ENCODE measurements at regions not wholly inside any gene's neighbourhood (a gene's known extent, or its start where the extent isn't known, plus 50 kb on each side); places are given as distances from the start of the nearest gene placed in this dataset.
"Not testable (repeated sequence)": the region's sequence is repeated elsewhere in the genome, so short reads cannot be mapped to it uniquely, and the experiment has no call there.

DNA sequence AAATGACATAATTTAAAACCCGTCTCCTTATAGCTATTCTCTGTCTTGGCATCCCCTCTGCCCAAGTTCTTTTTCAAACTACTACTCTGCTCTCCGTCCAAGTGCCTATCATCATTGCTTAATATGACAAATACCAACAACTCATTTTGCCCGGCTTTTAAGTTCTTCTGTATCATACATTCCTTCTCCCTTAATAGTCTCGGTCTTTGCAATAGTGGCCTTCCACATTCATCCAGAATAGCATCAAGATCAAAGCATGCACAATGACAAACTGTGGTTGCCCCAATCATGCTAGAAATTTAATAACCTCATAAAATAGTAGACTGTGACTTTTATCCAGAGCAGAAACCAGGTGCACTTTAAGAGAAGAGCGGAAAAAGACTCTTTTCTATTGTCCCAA lies 198.9 kb downstream of the ETV1 start:
- H3K27me3 Mint-ChIP-seq, result no peaks in the 10 kb centered on the region
- no peak overlapping the region for H3K27ac Mint-ChIP-seq
- ATAC-seq, result no peak
- no peaks in the 10 kb centered on the region for H3K36me3 Mint-ChIP-seq
- no peak overlapping the region for H3K4me3 Mint-ChIP-seq
- no peaks in the 10 kb centered on the region for H3K9me3 Mint-ChIP-seq
- H3K4me1 Mint-ChIP-seq, result no peaks in the 10 kb centered on the region

DNA sequence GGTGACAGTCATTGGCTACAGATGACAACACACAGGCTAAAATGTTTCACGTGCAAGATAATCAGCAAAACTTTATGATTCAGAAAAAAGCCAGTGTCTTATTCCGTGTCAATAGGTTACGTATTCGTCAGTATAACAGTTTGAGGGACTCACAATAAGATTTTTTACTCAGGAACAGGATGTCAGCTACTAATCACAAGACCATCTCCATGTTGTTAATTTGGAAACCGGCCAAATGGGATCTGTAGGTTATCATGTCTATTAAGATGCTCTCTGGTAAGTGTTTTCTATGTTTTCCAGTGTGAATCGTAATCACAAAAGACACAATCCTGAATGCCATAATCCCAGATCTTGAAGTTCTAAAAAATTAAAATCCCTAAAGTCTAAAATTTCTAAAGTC lies 197.3 kb downstream of the ETV1 start:
- H3K4me3 Mint-ChIP-seq, result no peak overlapping the region
- H3K4me1 Mint-ChIP-seq, result no peaks in the 10 kb centered on the region
- no peak overlapping the region for H3K27ac Mint-ChIP-seq
- no peaks in the 10 kb centered on the region for H3K36me3 Mint-ChIP-seq
- no peaks in the 10 kb centered on the region for H3K9me3 Mint-ChIP-seq
- no peak for ATAC-seq
- no peaks in the 10 kb centered on the region for H3K27me3 Mint-ChIP-seq

DNA sequence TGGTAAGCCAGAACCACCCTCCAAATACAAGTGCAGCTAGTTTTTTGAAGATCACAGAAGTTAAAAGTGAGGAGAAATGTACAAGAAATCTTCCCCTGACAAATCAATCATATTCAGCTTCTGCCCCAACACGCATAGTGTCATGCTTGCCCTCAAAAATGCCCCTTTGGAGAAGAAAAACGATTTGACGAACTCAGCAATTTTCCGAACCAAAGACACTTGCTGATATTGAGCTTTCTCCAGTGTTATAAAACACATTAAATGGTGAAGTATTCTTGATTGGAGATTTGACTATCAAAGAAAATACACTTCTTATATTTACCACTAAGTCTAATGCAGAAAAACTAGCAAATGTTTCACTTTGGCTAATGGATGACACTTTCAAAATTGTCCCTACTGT lies 195.5 kb downstream of the ETV1 start:
- H3K9me3 Mint-ChIP-seq, result no peaks in the 10 kb centered on the region
- H3K4me1 Mint-ChIP-seq, result no peaks in the 10 kb centered on the region
- no peaks in the 10 kb centered on the region for H3K27me3 Mint-ChIP-seq
- no peak overlapping the region for H3K27ac Mint-ChIP-seq
- ATAC-seq, result no peak
- H3K36me3 Mint-ChIP-seq, result no peaks in the 10 kb centered on the region
- no peak overlapping the region for H3K4me3 Mint-ChIP-seq

- H3K4me3 Mint-ChIP-seq, result no peak overlapping the region
- H3K27ac Mint-ChIP-seq, result no peak overlapping the region
- no peaks in the 10 kb centered on the region for H3K27me3 Mint-ChIP-seq
- no peaks in the 10 kb centered on the region for H3K36me3 Mint-ChIP-seq
- H3K9me3 Mint-ChIP-seq, result no peaks in the 10 kb centered on the region
- no peak for ATAC-seq
- H3K4me1 Mint-ChIP-seq, result no peaks in the 10 kb centered on the region
These were observed 194.9 kb downstream of the ETV1 start for GRCh38 chr7:13794581-13794980.

GRCh38 chr7:13797545-13797944 lies 191.9 kb downstream of the ETV1 start:
- no peak overlapping the region for H3K4me3 Mint-ChIP-seq
- H3K36me3 Mint-ChIP-seq, result no peaks in the 10 kb centered on the region
- no peak for ATAC-seq
- no peaks in the 10 kb centered on the region for H3K9me3 Mint-ChIP-seq
- H3K4me1 Mint-ChIP-seq, result no peaks in the 10 kb centered on the region
- no peak overlapping the region for H3K27ac Mint-ChIP-seq
- no peaks in the 10 kb centered on the region for H3K27me3 Mint-ChIP-seq

GRCh38 chr7:13800694-13801448 lies 188.6 kb downstream of the ETV1 start:
- Mint-ChIP-seq H3K36me3 (no peaks in the 10 kb centered on the region), H3K4me1 (no peaks in the 10 kb centered on the region), H3K4me3 (no peak overlapping the region), H3K27ac (no peak overlapping the region), H3K9me3 (peaks cover 7% of the 10 kb centered on the region), H3K27me3 (no peaks in the 10 kb centered on the region)
- ATAC-seq, result no peak

DNA sequence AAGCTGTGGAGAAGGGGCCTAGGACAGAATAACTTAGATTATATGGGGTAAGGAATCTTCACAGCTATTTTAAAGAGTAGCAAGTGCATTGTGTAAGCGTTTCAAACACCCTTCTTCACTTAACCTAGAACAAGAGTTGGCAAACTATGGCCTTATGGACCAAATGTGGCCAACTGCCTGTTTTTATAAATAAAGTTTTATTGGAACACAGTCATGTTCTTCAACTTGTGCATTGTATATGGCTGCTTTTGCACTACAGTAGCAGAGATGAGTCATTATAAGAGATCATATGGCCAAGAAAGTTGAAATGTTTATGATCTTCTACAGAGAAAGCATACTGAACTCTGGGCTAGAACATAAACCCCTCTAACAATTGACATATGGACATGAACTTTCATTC lies 187.8 kb downstream of the ETV1 start:
- no peak overlapping the region for H3K4me3 Mint-ChIP-seq
- H3K27ac Mint-ChIP-seq, result no peak overlapping the region
- no peaks in the 10 kb centered on the region for H3K4me1 Mint-ChIP-seq
- H3K36me3 Mint-ChIP-seq, result no peaks in the 10 kb centered on the region
- H3K27me3 Mint-ChIP-seq, result no peaks in the 10 kb centered on the region
- peaks cover 7% of the 10 kb centered on the region for H3K9me3 Mint-ChIP-seq
- no peak for ATAC-seq

DNA sequence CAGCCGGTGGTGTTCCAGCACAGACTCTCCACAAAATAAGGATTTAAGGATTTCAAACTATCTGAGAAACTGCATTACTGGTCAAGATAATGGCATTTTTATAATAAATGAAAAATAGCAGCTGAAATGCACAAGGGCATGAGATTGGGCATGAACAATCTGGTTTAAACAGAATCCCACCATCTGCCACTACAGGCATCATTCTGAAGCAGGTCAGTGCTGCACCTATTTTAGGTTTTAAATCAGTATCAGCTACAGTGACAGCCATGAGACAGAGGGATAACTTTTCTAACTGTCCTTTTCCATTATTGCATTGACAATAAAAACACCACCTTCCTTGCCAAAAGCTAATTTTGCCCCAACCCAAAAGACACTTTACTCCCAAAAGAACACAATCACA lies 186.8 kb downstream of the ETV1 start:
- peaks cover 7% of the 10 kb centered on the region for H3K9me3 Mint-ChIP-seq
- H3K27me3 Mint-ChIP-seq, result no peaks in the 10 kb centered on the region
- no peak for ATAC-seq
- no peaks in the 10 kb centered on the region for H3K36me3 Mint-ChIP-seq
- no peak overlapping the region for H3K4me3 Mint-ChIP-seq
- H3K4me1 Mint-ChIP-seq, result no peaks in the 10 kb centered on the region
- no peak overlapping the region for H3K27ac Mint-ChIP-seq

- H3K27ac Mint-ChIP-seq, result no peak overlapping the region
- no peaks in the 10 kb centered on the region for H3K4me1 Mint-ChIP-seq
- H3K36me3 Mint-ChIP-seq, result no peaks in the 10 kb centered on the region
- no peak overlapping the region for H3K4me3 Mint-ChIP-seq
- H3K27me3 Mint-ChIP-seq, result no peaks in the 10 kb centered on the region
- peaks cover 7% of the 10 kb centered on the region for H3K9me3 Mint-ChIP-seq
- ATAC-seq, result no peak
These were observed 186.3 kb downstream of the ETV1 start for GRCh38 chr7:13803134-13803533.

GRCh38 chr7:13806089-13806867 lies 183.2 kb downstream of the ETV1 start:
- not testable (repeated sequence) for H3K4me1 Mint-ChIP-seq, ATAC-seq, H3K27me3 Mint-ChIP-seq, H3K36me3 Mint-ChIP-seq, H3K27ac Mint-ChIP-seq, H3K4me3 Mint-ChIP-seq
- peaks cover 10% of the 10 kb centered on the region for H3K9me3 Mint-ChIP-seq

GRCh38 chr7:13817230-13817629 lies 172.2 kb downstream of the ETV1 start:
- not testable (repeated sequence) for ATAC-seq, H3K4me1 Mint-ChIP-seq, H3K4me3 Mint-ChIP-seq, H3K27me3 Mint-ChIP-seq, H3K27ac Mint-ChIP-seq, H3K36me3 Mint-ChIP-seq
- H3K9me3 Mint-ChIP-seq, result peaks cover 11% of the 10 kb centered on the region

DNA sequence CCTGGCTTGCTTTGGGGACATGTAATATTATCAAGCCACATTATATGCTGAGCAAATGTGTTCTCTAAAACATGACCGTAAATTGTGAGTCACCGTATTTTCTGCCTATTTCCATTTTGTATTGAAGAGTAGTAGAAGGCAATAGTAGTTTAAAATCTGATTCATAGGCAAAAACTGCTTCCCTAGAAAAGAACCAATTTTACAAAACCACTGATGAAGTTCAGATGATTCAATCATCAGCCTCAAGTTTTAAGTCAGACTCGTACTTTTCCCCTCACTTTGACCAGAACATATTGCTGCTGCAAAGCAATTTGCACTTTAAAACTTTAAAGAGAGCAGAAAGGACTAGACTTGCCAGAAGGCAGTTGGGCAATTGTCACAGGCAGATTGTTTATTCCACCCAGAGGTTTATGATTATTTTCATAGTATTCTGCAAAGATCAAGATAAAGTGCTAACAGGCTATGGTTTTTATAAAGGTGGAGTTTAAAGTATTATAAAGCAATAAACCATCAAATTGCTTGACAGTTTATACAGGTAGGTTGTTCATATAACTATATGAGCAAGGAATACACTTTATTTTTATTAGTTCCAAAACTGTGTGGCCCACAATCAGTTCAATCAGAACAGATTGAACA lies 168.2 kb downstream of the ETV1 start:
- H3K27ac Mint-ChIP-seq, result no peak overlapping the region

DNA sequence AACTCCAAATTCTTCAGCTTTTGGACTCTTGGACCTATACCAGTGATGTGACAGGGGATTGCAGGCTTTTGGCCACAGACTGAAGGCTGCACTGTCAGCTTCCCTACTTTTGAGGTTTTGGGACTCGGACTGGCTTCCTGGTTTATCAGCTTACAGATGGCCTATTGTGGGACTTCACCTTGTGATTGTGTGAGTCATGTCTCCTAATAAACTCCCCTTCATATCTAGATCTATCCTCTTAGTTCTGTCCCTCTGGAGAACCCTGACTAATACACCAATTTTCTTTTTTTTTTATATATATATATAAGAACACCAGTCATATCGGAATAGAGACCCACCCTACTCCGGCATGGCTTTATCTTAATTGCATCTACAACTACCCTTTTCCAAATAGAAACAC lies 166.8 kb downstream of the ETV1 start:
- Mint-ChIP-seq H3K9me3 (peaks cover 8% of the 10 kb centered on the region), H3K27ac (no peak overlapping the region), H3K4me3 (no peak overlapping the region), H3K27me3 (no peaks in the 10 kb centered on the region), H3K36me3 (no peaks in the 10 kb centered on the region), H3K4me1 (no peaks in the 10 kb centered on the region)
- ATAC-seq, result no peak

More for the DNA sequence above, 168.2 kb downstream of the ETV1 start:
- no peaks in the 10 kb centered on the region for H3K27me3 Mint-ChIP-seq
- no peaks in the 10 kb centered on the region for H3K36me3 Mint-ChIP-seq
- no peak for ATAC-seq
- H3K9me3 Mint-ChIP-seq, result peaks cover 8% of the 10 kb centered on the region
- no peaks in the 10 kb centered on the region for H3K4me1 Mint-ChIP-seq
- H3K4me3 Mint-ChIP-seq, result no peak overlapping the region

GRCh38 chr7:13826752-13827151 lies 162.7 kb downstream of the ETV1 start:
- H3K9me3 Mint-ChIP-seq, result no peaks in the 10 kb centered on the region
- no peak overlapping the region for H3K4me3 Mint-ChIP-seq
- no peaks in the 10 kb centered on the region for H3K36me3 Mint-ChIP-seq
- H3K27ac Mint-ChIP-seq, result no peak overlapping the region
- H3K4me1 Mint-ChIP-seq, result no peaks in the 10 kb centered on the region
- H3K27me3 Mint-ChIP-seq, result no peaks in the 10 kb centered on the region
- no peak for ATAC-seq

GRCh38 chr7:13827716-13828115 lies 161.8 kb downstream of the ETV1 start:
- no peak overlapping the region for H3K27ac Mint-ChIP-seq
- H3K4me3 Mint-ChIP-seq, result no peak overlapping the region
- no peaks in the 10 kb centered on the region for H3K9me3 Mint-ChIP-seq
- H3K4me1 Mint-ChIP-seq, result no peaks in the 10 kb centered on the region
- no peaks in the 10 kb centered on the region for H3K27me3 Mint-ChIP-seq
- no peak for ATAC-seq
- no peaks in the 10 kb centered on the region for H3K36me3 Mint-ChIP-seq

DNA sequence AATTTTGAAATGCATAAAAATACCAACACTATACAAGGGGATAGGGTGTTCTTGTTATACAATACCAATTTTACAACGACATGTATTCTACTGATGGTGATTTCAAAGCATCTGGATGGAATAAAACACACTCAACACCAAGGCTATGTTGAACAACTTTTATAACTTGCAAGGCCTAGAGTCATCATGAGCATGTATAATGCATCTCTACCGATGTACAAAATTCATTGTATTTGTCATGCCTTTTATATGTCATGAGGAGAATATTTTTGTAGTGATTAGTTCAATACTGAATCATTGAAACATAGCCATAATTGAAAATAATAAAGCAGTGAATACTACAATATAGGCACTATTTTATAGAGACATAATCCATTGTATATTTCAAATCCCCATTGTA lies 160.2 kb downstream of the ETV1 start:
- no peaks in the 10 kb centered on the region for H3K4me1 Mint-ChIP-seq
- no peaks in the 10 kb centered on the region for H3K36me3 Mint-ChIP-seq
- ATAC-seq, result no peak
- no peak overlapping the region for H3K4me3 Mint-ChIP-seq
- H3K27me3 Mint-ChIP-seq, result no peaks in the 10 kb centered on the region
- no peak overlapping the region for H3K27ac Mint-ChIP-seq
- no peaks in the 10 kb centered on the region for H3K9me3 Mint-ChIP-seq
